Small intestine (tissue), 7 donors: ENCODE measurements at regions not wholly inside any gene's neighbourhood (a gene's known extent, or its start where the extent isn't known, plus 50 kb on each side); places are given as distances from the start of the nearest gene placed in this dataset.
A peak's percentile ranks its signal among the peaks of the same experiment; 100 is the strongest.

ENCODE experiments used
- DNase-seq, 2 donors: peaks; one replicate each; pipeline versions ENCODE4 v3.0.0 to v3.0.0-alpha.2; 2013
- FAIRE-seq: peaks from 2 replicates; lab custom pipeline; 2012; peaks lifted over from hg19 to GRCh38; lab: Jason Lieb, UNC
- H3K27ac ChIP-seq, 3 donors: one replicate each; pipeline ENCODE4 v1.5.1; 2013; ENCODE audit warnings: low read length in 2 of 3, mild to moderate bottlenecking in 2 of 3, control low read depth in 1 of 3, inconsistent platforms in 1 of 3, low read depth in 1 of 3, moderate library complexity in 1 of 3
- H3K27me3 ChIP-seq, 3 donors: one replicate each; pipeline ENCODE4 v1.6.1; 2013; ENCODE audit warnings: low read length in 3 of 3, inconsistent platforms in 1 of 3; ENCODE audit not compliant: control insufficient read depth in 3 of 3, insufficient read depth in 3 of 3
- H3K36me3 ChIP-seq, 3 donors: one replicate each; pipeline ENCODE4 v1.6.1; 2013; ENCODE audit warnings: low read length in 3 of 3, inconsistent platforms in 1 of 3, low read depth in 1 of 3, mild to moderate bottlenecking in 1 of 3, moderate library complexity in 1 of 3; ENCODE audit not compliant: control insufficient read depth in 3 of 3, insufficient read depth in 2 of 3
- H3K4me1 ChIP-seq, 3 donors: one replicate each; pipeline ENCODE4 v1.6.1; 2013; ENCODE audit warnings: low read length in 2 of 3, inconsistent platforms in 1 of 3, low read depth in 1 of 3, mild to moderate bottlenecking in 1 of 3, moderate library complexity in 1 of 3; ENCODE audit not compliant: control insufficient read depth in 3 of 3, insufficient read depth in 2 of 3
- H3K4me3 ChIP-seq, 3 donors: one replicate each; pipeline ENCODE4 v1.5.1; 2013; ENCODE audit warnings: low read length in 3 of 3, control low read depth in 1 of 3, inconsistent platforms in 1 of 3, low read depth in 1 of 3, mild to moderate bottlenecking in 1 of 3, moderate library complexity in 1 of 3
- H3K9me3 ChIP-seq, 2 donors: one replicate each; pipeline ENCODE4 v1.6.1; 2013; ENCODE audit warnings: low read depth in 1 of 2, low read length in 1 of 2; ENCODE audit not compliant: control insufficient read depth in 2 of 2, insufficient read depth in 1 of 2
- WGBS, 3 donors: extraction: QIAGEN DNeasy Blood & Tissue Kit; methylation state at CpG; one replicate each; pipeline ENCODE4 v1.1.7; 2013; 5-methylcytosine and 5-hydroxymethylcytosine counted together
- donor health status: healthy with polysubstance abuse.
- donor health status: control.
- donor health status: control.
- donor health status: Bipolar disorder and iron deficiency.
- donor health status: healthy.

- FAIRE-seq, result no peak
Measured at GRCh38 chr4:153141238-153141637, 63.0 kb upstream of the TRIM2 start.

GRCh38 chr4:153142700-153143438, 61.4 kb upstream of the TRIM2 start:
- Histone ChIP-seq H3K4me3 (no peak overlapping the region), H3K27me3 (no peaks in the 10 kb centered on the region), H3K36me3 (no peaks in the 10 kb centered on the region), H3K9me3 (no peaks in the 10 kb centered on the region), H3K27ac (peak overlapping the region in 2 of 3 donors; percentile 3 to 60), H3K4me1 (peaks cover 0 to 14% (median 2%) of the 10 kb centered on the region in 3 donors)
- FAIRE-seq, result no peak
- peak; percentile 77 to 87 for DNase-seq
- 42 to 51% (median 49%) methylated on average over 7 of the region's 7 CpGs for WGBS, 3 donors

More at GRCh38 chr4:153141238-153141637, 63.0 kb upstream of the TRIM2 start:
- Histone ChIP-seq H3K9me3 (no peaks in the 10 kb centered on the region), H3K27me3 (no peaks in the 10 kb centered on the region), H3K36me3 (no peaks in the 10 kb centered on the region), H3K27ac (no peak overlapping the region), H3K4me3 (no peak overlapping the region), H3K4me1 (peaks cover 0 to 14% (median 2%) of the 10 kb centered on the region in 3 donors)
- WGBS, 3 donors, result 88 to 100% (median 92%) methylated on average over 1 of the region's 1 CpG
- no peak for DNase-seq

- Histone ChIP-seq H3K36me3 (no peaks in the 10 kb centered on the region), H3K27ac (peak overlapping the region in 2 of 3 donors; percentile 36 to 60), H3K4me1 (peaks cover 0 to 14% (median 2%) of the 10 kb centered on the region in 3 donors), H3K9me3 (no peaks in the 10 kb centered on the region), H3K27me3 (no peaks in the 10 kb centered on the region), H3K4me3 (no peak overlapping the region)
- FAIRE-seq (no peak), DNase-seq (peak; percentile 84 to 86)
- WGBS, 3 donors, result 10 to 28% (median 12%) methylated on average over 7 of the region's 7 CpGs
Measured at GRCh38 chr4:153143527-153144348, 60.5 kb upstream of the TRIM2 start.

- FAIRE-seq (no peak), DNase-seq (no peak)
- no peaks in the 10 kb centered on the region for H3K36me3 ChIP-seq
- no peaks in the 10 kb centered on the region for H3K9me3 ChIP-seq
- no peak overlapping the region for H3K27ac ChIP-seq
- WGBS, 3 donors, result 80 to 90% (median 88%) methylated on average over 1 of the region's 1 CpG
- no peak overlapping the region for H3K4me3 ChIP-seq
- no peaks in the 10 kb centered on the region for H3K27me3 ChIP-seq
- peaks cover 0 to 14% (median 0%) of the 10 kb centered on the region in 3 donors for H3K4me1 ChIP-seq
Measured at GRCh38 chr4:153146031-153146430, 58.2 kb upstream of the TRIM2 start.

GRCh38 chr4:153146961-153147360, 57.3 kb upstream of the TRIM2 start:
- Histone ChIP-seq H3K27me3 (no peaks in the 10 kb centered on the region), H3K4me1 (peaks cover 0 to 18% (median 0%) of the 10 kb centered on the region in 3 donors), H3K9me3 (no peaks in the 10 kb centered on the region), H3K27ac (no peak overlapping the region), H3K4me3 (no peak overlapping the region), H3K36me3 (no peaks in the 10 kb centered on the region)
- no peak for DNase-seq
- FAIRE-seq, result no peak
- 92 to 95% (median 94%) methylated on average over 4 of the region's 4 CpGs for WGBS, 3 donors

- Histone ChIP-seq H3K9me3 (no peaks in the 10 kb centered on the region), H3K27ac (no peak overlapping the region), H3K4me1 (peaks cover 0 to 11% (median 0%) of the 10 kb centered on the region in 3 donors), H3K4me3 (no peak overlapping the region), H3K27me3 (peaks cover 0 to 4% (median 0%) of the 10 kb centered on the region in 3 donors), H3K36me3 (no peaks in the 10 kb centered on the region)
- DNase-seq, result no peak
- WGBS, 3 donors, result 48 to 62% (median 48%) methylated on average over 3 of the region's 3 CpGs
- no peak for FAIRE-seq
Measured at GRCh38 chr4:153148791-153149190, 55.5 kb upstream of the TRIM2 start.

- H3K36me3 ChIP-seq, result no peaks in the 10 kb centered on the region
- H3K27me3 ChIP-seq, result peaks cover 0 to 7% (median 0%) of the 10 kb centered on the region in 3 donors
- peak; percentile 64 to 96 for DNase-seq
- H3K9me3 ChIP-seq, result no peaks in the 10 kb centered on the region
- peak overlapping the region in 1 of 3 donors; percentile 64 for H3K4me3 ChIP-seq
- WGBS, 3 donors, result 17 to 26% (median 20%) methylated on average over 31 of the region's 31 CpGs
- peak overlapping the region in 1 of 3 donors; percentile 96 for H3K27ac ChIP-seq
- H3K4me1 ChIP-seq, result peaks cover 0 to 36% (median 3%) of the 10 kb centered on the region in 3 donors
- no peak for FAIRE-seq
Measured at GRCh38 chr4:153151535-153152455, 52.4 kb upstream of the TRIM2 start.
